ENCODE measurements at regions not wholly inside any gene's neighbourhood (a gene's known extent, or its start where the extent isn't known, plus 50 kb on each side); places are given as distances from the start of the nearest gene placed in this dataset.

DNA sequence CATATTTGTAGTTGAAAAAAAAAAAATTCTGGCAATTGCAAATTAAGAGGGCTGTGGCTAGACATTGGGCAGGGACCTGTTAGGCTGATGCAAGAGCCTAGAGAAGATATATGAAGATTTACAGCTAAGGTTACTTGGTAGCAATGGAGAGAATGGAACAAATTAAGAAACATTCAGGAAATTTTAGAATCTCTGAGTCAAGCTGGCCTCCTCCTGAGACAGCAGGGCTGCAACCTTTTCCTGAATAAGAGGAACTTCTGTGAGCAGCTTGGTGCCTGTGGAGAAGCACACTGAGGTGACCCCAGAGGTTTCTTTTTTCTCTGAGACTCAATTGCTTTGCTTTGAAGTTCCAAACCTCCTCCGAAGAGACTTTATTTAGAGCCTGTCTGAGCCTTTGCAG, 118.6 kb upstream of the LRATD1 start:
- TF ChIP-seq POLR2A (IDR thresholded peaks at IDR 0.05), result no peak
- TF ChIP-seq, protein P1, sequence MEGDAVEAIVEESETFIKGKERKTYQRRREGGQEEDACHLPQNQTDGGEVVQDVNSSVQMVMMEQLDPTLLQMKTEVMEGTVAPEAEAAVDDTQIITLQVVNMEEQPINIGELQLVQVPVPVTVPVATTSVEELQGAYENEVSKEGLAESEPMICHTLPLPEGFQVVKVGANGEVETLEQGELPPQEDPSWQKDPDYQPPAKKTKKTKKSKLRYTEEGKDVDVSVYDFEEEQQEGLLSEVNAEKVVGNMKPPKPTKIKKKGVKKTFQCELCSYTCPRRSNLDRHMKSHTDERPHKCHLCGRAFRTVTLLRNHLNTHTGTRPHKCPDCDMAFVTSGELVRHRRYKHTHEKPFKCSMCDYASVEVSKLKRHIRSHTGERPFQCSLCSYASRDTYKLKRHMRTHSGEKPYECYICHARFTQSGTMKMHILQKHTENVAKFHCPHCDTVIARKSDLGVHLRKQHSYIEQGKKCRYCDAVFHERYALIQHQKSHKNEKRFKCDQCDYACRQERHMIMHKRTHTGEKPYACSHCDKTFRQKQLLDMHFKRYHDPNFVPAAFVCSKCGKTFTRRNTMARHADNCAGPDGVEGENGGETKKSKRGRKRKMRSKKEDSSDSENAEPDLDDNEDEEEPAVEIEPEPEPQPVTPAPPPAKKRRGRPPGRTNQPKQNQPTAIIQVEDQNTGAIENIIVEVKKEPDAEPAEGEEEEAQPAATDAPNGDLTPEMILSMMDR (IDR thresholded peaks at IDR 0.05 in 4 of 5, conservative IDR thresholded peaks at IDR 0.05 in 1 of 5), result no peak

All from gastrocnemius medialis (tissue), 4 donors.